Ascending aorta (tissue), 2 donors: ENCODE measurements at regions not wholly inside any gene's neighbourhood (a gene's known extent, or its start where the extent isn't known, plus 50 kb on each side); places are given as distances from the start of the nearest gene placed in this dataset.

Source experiments
- DNase-seq, 2 donors: peaks; one replicate each; pipeline ENCODE4 v3.0.0-alpha.2; 2019; ENCODE audit warnings: low spot score in 2 of 2
- H3K27ac ChIP-seq, 2 donors: fragments of 200-600 bp; sonication (generic); one replicate each; pipeline ENCODE4 v1.5.1; 2016 to 2017; ENCODE audit warnings: mild to moderate bottlenecking in 1 of 2
- H3K27me3 ChIP-seq: fragments of 200-600 bp; sonication (generic); one replicate; pipeline ENCODE4 v1.5.1; 2017
- H3K36me3 ChIP-seq, 2 donors: fragments of 200-600 bp; sonication (generic); one replicate each; pipeline ENCODE4 v1.5.1; 2016
- H3K4me1 ChIP-seq, 2 donors: fragments of 200-600 bp; sonication (generic); one replicate each; pipeline ENCODE4 v1.5.1; 2016 to 2017; ENCODE audit warnings: mild to moderate bottlenecking in 1 of 2
- H3K4me3 ChIP-seq, 2 donors: fragments of 200-600 bp; sonication (generic); one replicate each; pipeline ENCODE4 v1.5.1; 2016 to 2017; ENCODE audit warnings: mild to moderate bottlenecking in 1 of 2
- H3K9me3 ChIP-seq, 2 donors: fragments of 200-600 bp; sonication (generic); one replicate each; pipeline ENCODE4 v1.5.1; 2016
- intact Hi-C: fragments of 100-400 bp; cut with DNase I; formaldehyde crosslinking; loops from one replicate; pipeline ENCODE4 v1.15.1; 2023
- TF ChIP-seq, protein P1 (sequence below), 3 experiments: fragments of 200-600 bp in 2 of 3; fragments of 450-650 bp in 1 of 3; sonication (generic) in 2 of 3; IDR thresholded peaks; one replicate each; pipeline ENCODE4 v1.5.1; 2016 to 2019; ENCODE audit warnings: antibody characterized with exemption in 3 of 3, mild to moderate bottlenecking in 1 of 3, moderate library complexity in 1 of 3

DNA sequence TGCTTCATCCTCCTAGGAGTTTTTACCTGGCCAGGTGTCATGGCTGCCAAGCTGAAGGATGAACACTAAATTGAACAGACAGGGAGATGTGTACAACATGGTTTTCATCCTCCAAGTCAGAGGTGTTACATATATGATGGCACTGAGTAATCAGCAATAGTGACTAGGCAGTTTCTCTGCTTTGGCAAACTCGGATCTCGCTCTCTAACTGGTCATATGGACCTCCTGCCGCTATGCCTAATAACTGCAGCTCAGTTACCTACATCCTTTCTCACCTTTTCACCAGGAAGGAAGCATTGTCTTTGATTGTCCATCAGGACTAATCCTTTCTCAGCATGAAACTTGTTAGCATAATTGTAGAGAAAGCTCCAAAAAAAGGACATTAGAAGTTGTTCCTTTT, 175.9 kb upstream of the PLSCR5 start:
- no peaks in the 10 kb centered on the region for H3K9me3 ChIP-seq
- no peak overlapping the region for H3K4me3 ChIP-seq
- no peaks in the 10 kb centered on the region for H3K27me3 ChIP-seq
- no peak overlapping the region for H3K27ac ChIP-seq
- intact Hi-C loops: no loop called here
- peaks cover 0 to 9% of the 10 kb centered on the region in 2 donors for H3K4me1 ChIP-seq
- no peaks in the 10 kb centered on the region for H3K36me3 ChIP-seq
- TF ChIP-seq, protein P1, sequence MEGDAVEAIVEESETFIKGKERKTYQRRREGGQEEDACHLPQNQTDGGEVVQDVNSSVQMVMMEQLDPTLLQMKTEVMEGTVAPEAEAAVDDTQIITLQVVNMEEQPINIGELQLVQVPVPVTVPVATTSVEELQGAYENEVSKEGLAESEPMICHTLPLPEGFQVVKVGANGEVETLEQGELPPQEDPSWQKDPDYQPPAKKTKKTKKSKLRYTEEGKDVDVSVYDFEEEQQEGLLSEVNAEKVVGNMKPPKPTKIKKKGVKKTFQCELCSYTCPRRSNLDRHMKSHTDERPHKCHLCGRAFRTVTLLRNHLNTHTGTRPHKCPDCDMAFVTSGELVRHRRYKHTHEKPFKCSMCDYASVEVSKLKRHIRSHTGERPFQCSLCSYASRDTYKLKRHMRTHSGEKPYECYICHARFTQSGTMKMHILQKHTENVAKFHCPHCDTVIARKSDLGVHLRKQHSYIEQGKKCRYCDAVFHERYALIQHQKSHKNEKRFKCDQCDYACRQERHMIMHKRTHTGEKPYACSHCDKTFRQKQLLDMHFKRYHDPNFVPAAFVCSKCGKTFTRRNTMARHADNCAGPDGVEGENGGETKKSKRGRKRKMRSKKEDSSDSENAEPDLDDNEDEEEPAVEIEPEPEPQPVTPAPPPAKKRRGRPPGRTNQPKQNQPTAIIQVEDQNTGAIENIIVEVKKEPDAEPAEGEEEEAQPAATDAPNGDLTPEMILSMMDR (IDR thresholded peaks at IDR 0.05): no peak
- DNase-seq: no peak

DNA sequence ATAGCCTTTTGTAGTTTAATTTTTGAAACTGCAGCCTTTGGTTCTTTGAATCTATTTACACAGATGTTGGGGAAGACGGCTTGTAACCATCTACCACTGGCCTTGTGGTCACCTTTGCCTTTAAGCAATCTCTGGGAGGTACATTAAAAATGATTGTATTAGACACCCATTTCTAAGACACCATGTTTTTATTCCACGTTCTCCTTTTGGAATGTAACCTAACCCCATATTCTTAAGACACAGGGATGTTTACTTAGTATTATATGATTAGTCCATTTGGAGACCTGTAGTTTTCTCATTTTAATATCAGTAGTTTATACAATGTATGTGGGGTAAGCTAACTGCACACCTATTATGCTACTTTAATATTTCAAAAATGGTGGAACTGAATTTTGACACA, 175.1 kb upstream of the PLSCR5 start:
- H3K27ac ChIP-seq: no peak overlapping the region
- TF ChIP-seq, protein P1 (IDR thresholded peaks at IDR 0.05): no peak
- H3K36me3 ChIP-seq: no peaks in the 10 kb centered on the region
- no peaks in the 10 kb centered on the region for H3K27me3 ChIP-seq
- peaks cover 0 to 9% of the 10 kb centered on the region in 2 donors for H3K4me1 ChIP-seq
- DNase-seq: no peak
- no peaks in the 10 kb centered on the region for H3K9me3 ChIP-seq
- intact Hi-C loops: no loop called here
- no peak overlapping the region for H3K4me3 ChIP-seq

GRCh38 chr3:146777941-146778340, 172.8 kb upstream of the PLSCR5 start:
- Histone ChIP-seq H3K4me1 (peaks cover 0 to 7% of the 10 kb centered on the region in 2 donors), H3K9me3 (no peaks in the 10 kb centered on the region), H3K27me3 (no peaks in the 10 kb centered on the region), H3K36me3 (no peaks in the 10 kb centered on the region), H3K4me3 (no peak overlapping the region), H3K27ac (no peak overlapping the region)
- TF ChIP-seq, protein P1 (IDR thresholded peaks at IDR 0.05): no peak
- no peak for DNase-seq
- intact Hi-C loops: no loop called here

DNA sequence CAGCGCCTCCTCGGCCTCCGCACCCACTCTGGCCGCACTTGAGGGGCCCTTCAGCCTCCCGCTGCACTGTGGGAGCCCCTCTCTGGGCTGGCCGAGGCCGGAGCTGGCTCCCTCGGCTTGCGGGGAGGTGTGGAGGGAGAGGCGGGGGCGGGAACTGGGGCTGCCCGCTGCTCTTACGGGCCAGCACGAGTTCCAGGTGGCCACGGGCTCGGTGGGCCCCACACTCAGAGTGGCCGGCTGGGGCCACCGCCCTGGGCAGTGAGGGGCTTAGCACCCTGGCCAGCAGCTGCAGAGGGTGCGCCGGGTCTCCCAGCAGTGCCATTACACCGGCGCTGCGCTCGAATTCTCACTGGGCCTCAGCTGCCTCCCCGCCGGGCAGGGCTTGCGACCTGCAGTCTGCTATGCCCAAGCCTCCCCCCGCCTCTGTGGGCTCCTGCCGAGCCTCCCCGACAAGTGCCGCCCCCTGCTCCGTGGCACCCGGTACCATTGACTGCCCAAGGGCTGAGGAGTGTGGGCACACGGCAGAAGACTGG, 167.1 kb upstream of the PLSCR5 start:
- no peak for DNase-seq
- H3K4me3 ChIP-seq: no peak overlapping the region
- TF ChIP-seq, protein P1 (IDR thresholded peaks at IDR 0.05): no peak
- H3K36me3 ChIP-seq: no peaks in the 10 kb centered on the region
- H3K4me1 ChIP-seq: no peaks in the 10 kb centered on the region
- no peak overlapping the region for H3K27ac ChIP-seq
- no peaks in the 10 kb centered on the region for H3K27me3 ChIP-seq
- H3K9me3 ChIP-seq: no peaks in the 10 kb centered on the region
- intact Hi-C loops: no loop called here

DNA sequence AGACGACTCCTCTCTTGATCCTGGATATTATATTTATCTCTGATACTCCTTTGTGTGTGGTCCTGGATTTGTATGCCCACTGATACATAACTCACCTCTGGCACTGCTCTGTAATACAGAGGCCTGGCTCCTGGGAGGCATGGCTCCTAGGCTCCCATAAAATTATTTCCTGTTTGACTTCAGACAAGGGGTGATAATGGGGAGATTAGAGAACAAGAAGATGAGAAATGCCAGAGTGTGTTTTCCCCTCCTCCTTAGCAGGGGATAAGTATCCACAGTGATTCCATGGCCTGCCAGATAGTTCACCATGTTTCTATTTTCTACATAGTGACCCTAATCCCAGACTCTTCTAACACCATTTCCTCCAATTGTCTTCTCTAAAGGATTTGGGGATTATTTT, 165.7 kb upstream of the PLSCR5 start:
- Histone ChIP-seq H3K27ac (no peak overlapping the region), H3K36me3 (no peaks in the 10 kb centered on the region), H3K9me3 (no peaks in the 10 kb centered on the region), H3K4me3 (no peak overlapping the region), H3K27me3 (no peaks in the 10 kb centered on the region), H3K4me1 (no peaks in the 10 kb centered on the region)
- TF ChIP-seq, protein P1 (IDR thresholded peaks at IDR 0.05): no peak
- intact Hi-C loops: no loop called here
- DNase-seq: no peak

- no peak for DNase-seq
- intact Hi-C loops: no loop called here
- Histone ChIP-seq H3K36me3 (no peaks in the 10 kb centered on the region), H3K27me3 (no peaks in the 10 kb centered on the region), H3K4me3 (no peak overlapping the region), H3K27ac (no peak overlapping the region), H3K9me3 (no peaks in the 10 kb centered on the region), H3K4me1 (no peaks in the 10 kb centered on the region)
- TF ChIP-seq, protein P1 (IDR thresholded peaks at IDR 0.05): no peak
These were observed 165.2 kb upstream of the PLSCR5 start for GRCh38 chr3:146770301-146770700.
